Fibroblast of mammary gland (primary cell): ENCODE measurements at regions not wholly inside any gene's neighbourhood (a gene's known extent, or its start where the extent isn't known, plus 50 kb on each side); places are given as distances from the start of the nearest gene placed in this dataset.

Source experiments
- DNase-seq: peaks from one replicate; pipeline ENCODE4 v3.0.0-alpha.2; 2010; ENCODE audit warnings: low read depth
- H3K4me3 ChIP-seq: 2 replicates; pipeline ENCODE4 v1.5.1; 2011; ENCODE audit warnings: low read depth, mild to moderate bottlenecking, low read length, moderate library complexity; ENCODE audit not compliant: control insufficient read depth
- TF ChIP-seq, protein P1 (sequence below): conservative IDR thresholded peaks from 2 replicates; pipeline ENCODE4 v1.5.1; 2011; ENCODE audit warnings: low read depth, low read length, inconsistent platforms; ENCODE audit not compliant: control insufficient read depth, insufficient read depth

DNA sequence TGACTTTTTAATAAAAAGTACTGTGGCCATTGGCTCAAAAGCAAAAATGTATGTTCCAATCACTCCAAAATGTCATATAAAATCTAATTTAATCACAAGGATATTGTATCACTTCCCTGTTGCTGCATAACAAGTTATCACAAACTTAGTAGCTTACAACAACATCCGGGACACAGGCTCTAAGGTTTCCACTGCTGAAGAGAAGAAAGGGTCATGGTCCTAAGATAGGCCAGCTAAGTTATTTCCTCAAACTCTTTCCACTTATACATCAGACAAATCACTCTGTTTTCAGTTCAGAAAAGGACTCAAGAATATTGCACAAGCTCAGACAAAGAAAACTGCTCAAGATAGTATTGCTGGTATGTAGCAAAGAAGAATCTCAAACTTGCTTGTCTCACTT, 78.5 kb upstream of the SULT1C3 start:
- TF ChIP-seq, protein P1, sequence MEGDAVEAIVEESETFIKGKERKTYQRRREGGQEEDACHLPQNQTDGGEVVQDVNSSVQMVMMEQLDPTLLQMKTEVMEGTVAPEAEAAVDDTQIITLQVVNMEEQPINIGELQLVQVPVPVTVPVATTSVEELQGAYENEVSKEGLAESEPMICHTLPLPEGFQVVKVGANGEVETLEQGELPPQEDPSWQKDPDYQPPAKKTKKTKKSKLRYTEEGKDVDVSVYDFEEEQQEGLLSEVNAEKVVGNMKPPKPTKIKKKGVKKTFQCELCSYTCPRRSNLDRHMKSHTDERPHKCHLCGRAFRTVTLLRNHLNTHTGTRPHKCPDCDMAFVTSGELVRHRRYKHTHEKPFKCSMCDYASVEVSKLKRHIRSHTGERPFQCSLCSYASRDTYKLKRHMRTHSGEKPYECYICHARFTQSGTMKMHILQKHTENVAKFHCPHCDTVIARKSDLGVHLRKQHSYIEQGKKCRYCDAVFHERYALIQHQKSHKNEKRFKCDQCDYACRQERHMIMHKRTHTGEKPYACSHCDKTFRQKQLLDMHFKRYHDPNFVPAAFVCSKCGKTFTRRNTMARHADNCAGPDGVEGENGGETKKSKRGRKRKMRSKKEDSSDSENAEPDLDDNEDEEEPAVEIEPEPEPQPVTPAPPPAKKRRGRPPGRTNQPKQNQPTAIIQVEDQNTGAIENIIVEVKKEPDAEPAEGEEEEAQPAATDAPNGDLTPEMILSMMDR: no peak
- DNase-seq: no peak
- H3K4me3 ChIP-seq: no peak overlapping the region

DNA sequence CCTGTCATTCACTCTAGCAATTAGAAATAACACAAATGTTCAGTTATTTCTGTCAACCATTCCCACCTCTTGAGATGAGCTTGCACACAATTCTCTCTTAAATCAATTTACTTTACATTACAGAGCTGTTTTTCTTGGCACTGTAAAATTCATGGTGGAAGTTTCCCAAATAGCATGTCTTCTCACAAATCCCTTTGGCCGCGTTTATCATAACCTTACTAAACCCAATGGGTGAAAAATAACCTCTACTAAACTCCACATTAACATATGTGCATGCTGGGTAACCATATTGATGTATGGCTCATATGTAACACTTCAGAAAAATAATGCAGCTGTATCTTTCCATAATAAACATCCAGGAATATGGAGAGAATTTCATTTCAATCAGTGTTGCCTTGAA, 75.5 kb upstream of the SULT1C3 start:
- H3K4me3 ChIP-seq: no peak overlapping the region
- no peak for DNase-seq
- TF ChIP-seq, protein P1: no peak

DNA sequence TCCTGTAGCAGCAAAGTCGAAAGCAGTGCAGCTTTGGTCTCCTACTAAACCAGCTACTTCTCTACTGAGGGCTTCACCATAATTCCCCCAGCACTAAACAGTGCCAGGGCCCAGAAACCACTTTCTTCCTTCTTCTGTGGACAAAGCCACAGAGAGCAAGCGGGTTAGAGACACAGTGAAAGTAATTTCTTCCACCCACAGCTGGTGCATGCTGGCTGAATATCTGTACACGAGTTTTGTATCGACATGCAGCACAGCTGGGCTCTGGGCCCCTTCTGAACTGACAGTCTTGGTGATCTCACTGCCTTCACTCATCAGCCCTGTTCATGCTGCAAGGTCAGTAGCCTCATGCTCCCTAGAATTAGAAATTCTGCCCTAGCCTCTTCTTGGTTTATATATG, 74.0 kb upstream of the SULT1C3 start:
- H3K4me3 ChIP-seq: no peak overlapping the region
- no peak for DNase-seq
- TF ChIP-seq, protein P1: no peak

DNA sequence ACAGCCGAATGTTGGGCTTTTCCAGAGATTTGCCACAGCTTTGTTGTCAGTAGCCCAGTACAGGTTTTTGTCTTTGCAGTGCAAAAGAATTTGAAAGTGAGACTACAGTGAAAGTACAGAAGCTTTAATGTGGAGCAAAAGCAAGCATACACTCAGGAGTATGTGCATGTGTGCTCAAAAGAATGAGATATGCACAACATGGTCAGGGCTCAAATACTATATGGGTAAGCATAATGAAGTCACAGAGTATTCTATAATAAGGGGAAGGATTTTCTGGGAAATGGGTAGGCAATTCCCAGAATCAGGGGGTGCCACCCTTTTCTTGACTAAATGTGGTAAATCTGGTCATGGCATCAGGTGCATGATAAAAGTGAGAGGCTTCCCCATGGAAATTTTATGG, 72.1 kb upstream of the SULT1C3 start:
- H3K4me3 ChIP-seq: no peak overlapping the region
- no peak for DNase-seq
- TF ChIP-seq, protein P1: no peak

DNA sequence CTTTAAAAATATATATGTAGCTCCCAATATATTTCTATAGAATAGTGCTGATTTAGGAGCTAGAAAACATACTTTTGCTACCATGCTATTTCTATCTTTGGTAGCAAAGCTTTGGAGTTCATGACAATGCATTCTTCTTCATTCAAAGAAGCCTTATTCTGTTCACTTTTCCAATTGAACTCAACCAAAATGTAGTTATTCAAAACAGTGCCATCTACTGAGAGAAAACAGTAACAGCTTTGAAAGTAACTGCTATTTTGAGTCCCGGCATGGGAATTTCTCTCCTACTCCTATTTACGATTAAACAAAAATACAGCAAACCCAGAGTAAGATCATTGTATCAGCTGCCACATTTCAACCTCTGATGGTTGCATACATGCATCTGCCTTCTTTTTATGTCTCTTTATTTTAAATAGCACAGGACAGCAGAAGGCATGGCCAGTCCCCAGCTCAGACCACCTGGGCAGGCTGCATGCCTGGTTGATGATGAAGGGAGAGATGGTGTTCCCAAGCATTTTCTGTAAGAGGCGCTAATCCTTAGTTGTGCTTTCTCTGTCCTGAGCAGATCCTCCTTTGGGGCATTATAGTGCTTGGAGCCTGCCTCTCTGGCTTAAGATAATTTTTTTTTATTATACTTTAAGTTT, 69.7 kb upstream of the SULT1C3 start:
- TF ChIP-seq, protein P1: peak; percentile 58
- DNase-seq: peak; percentile 41
- no peak overlapping the region for H3K4me3 ChIP-seq

DNA sequence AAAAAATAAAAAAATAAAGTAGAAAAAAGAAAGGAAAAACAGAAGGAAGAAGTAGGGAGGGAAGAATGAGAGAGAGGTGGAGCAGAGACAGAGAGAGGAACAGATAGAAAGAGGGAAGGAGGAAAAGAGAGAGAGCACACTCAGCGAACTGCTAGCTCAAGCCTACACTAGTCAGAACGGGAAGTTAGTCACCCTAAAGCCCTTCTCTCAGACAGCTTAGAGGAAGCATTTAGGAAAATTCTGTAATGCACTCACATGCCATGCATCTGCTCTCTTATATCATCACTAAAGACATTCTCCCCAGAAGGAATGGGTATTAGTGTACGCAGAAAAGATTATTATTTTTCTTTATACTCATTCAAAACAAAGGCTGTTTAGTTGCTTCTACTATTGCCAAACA, 68.1 kb upstream of the SULT1C3 start:
- DNase-seq: no peak
- TF ChIP-seq, protein P1: no peak
- H3K4me3 ChIP-seq: no peak overlapping the region

DNA sequence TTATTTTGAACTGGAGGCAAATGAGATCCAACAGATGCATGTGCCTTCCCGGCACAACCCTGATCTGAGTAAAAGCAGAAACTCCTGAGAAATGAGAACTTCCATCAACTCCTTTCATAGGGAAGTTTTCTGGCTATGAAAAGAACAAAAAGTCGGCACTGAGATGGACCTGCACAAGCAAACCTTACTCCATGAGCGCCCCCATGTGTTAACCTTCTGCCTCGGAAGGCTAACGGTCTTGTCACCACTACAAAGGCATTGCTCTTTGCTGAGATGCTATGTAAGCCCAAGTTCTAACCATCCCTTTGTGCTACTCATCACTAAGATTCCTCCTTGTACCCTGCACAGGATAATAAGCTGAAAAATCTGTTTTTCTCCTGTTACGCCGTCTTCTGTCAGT, 57.3 kb upstream of the SULT1C3 start:
- no peak overlapping the region for H3K4me3 ChIP-seq
- peak; percentile 21 for DNase-seq
- TF ChIP-seq, protein P1: peak; percentile 34
